NCI-H2029 treated with DMSO at 0.1 percent for 48 hours (cell line): ENCODE measurements at regions not wholly inside any gene's neighbourhood (a gene's known extent, or its start where the extent isn't known, plus 50 kb on each side); places are given as distances from the start of the nearest gene placed in this dataset.
A peak's percentile ranks its signal among the peaks of the same experiment; 100 is the strongest.

ENCODE experiments used
- DNase-seq: peaks from one replicate; lab custom pipeline; 2025; lab: John Stamatoyannopoulos, UW

GRCh38 chr15:26374806-26375205, 398.1 kb downstream of the GABRB3 start:
- DNase-seq, result no peak

GRCh38 chr15:26372706-26373105, 400.2 kb downstream of the GABRB3 start:
- DNase-seq, result no peak

- no peak for DNase-seq
Observed at GRCh38 chr15:26365077-26365476, 407.8 kb downstream of the GABRB3 start.

GRCh38 chr15:26359855-26360254, 413.0 kb downstream of the GABRB3 start:
- DNase-seq, result no peak

- no peak for DNase-seq
Observed at GRCh38 chr15:26358708-26359107, 414.2 kb downstream of the GABRB3 start.

- DNase-seq, result no peak
Observed at GRCh38 chr15:26357653-26358052, 415.2 kb downstream of the GABRB3 start.

- no peak for DNase-seq
Observed at GRCh38 chr15:26355472-26356074, 417.3 kb downstream of the GABRB3 start.

- DNase-seq, result no peak
Observed at GRCh38 chr15:26352909-26353308, 420.0 kb downstream of the GABRB3 start.

- DNase-seq, result no peak
Observed at GRCh38 chr15:26352406-26352805, 420.5 kb downstream of the GABRB3 start.

- DNase-seq, result no peak
Observed at GRCh38 chr15:26325495-26325894, 447.4 kb downstream of the GABRB3 start.

GRCh38 chr15:26323566-26323965, 449.3 kb downstream of the GABRB3 start:
- DNase-seq, result no peak

- DNase-seq, result no peak
Observed at GRCh38 chr15:26318689-26319088, 454.2 kb downstream of the GABRB3 start.

GRCh38 chr15:26314577-26314976, 451.4 kb upstream of the ATP10A start:
- DNase-seq, result no peak

GRCh38 chr15:26311710-26312236, 448.6 kb upstream of the ATP10A start:
- DNase-seq, result no peak

GRCh38 chr15:26298659-26299170, 435.6 kb upstream of the ATP10A start:
- DNase-seq, result no peak

GRCh38 chr15:26298010-26298658, 435.0 kb upstream of the ATP10A start:
- no peak for DNase-seq

- peak; percentile 1 for DNase-seq
Observed at GRCh38 chr15:26295336-26296085, 432.4 kb upstream of the ATP10A start.

- no peak for DNase-seq
Observed at GRCh38 chr15:26294059-26294689, 431.0 kb upstream of the ATP10A start.

- DNase-seq, result no peak
Observed at GRCh38 chr15:26287381-26287780, 424.3 kb upstream of the ATP10A start.

GRCh38 chr15:26280281-26280680, 417.2 kb upstream of the ATP10A start:
- DNase-seq, result no peak

GRCh38 chr15:26261966-26262365, 398.8 kb upstream of the ATP10A start:
- DNase-seq, result no peak

GRCh38 chr15:26261413-26261812, 398.3 kb upstream of the ATP10A start:
- no peak for DNase-seq
